HL-60/S4 (cell line): ENCODE measurements at regions not wholly inside any gene's neighbourhood (a gene's known extent, or its start where the extent isn't known, plus 50 kb on each side); places are given as distances from the start of the nearest gene placed in this dataset.

Experiments used
- in situ Hi-C: fragments of 300-500 bp; cut with MboI; formaldehyde crosslinking; loops from 2 replicates; pipeline ENCODE4 v1.14.3; 2022; ENCODE audit warnings: low sequenced_read_pairs

DNA sequence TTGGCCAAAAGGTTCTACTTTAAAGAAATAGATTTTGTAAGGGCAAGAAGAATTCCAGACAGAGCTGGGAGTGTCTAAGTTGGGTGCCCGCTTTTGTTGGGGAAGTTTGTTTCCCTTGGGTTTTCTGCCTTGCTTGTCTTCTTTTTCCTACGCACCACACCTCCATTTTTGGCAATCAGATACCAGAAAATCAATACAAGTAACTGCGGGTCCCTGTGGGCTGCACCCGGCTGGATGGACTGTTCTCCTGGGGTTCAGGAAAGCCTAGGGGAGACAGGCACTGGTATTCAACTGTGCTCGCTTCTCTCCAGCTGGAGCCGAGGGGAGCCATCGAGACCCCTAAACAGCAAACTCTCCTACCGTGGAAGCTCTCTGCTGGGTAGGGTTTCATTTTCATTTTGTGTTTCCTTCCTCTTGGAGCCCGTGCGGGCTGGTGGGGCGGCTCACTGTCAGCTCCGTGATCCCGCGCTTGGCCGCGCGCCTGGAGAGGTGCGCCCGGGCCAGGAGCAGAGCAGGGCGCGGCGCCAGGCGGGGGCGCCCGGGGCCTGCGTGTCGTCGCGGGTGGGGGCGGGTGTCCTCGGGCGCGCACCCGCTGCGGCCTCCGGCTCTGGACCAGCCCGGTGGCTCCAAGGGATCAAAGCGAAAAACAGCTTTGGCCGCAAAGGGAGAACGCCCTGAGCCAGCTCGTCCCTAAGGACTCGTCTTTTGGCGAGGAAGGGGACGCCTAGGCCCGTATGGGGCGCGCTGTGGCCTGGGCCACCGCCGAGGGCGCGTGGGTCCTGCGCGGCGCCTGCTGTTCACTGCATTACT, 347.2 kb downstream of the ZNF536 start:
- in situ Hi-C loops = no loop called here

DNA sequence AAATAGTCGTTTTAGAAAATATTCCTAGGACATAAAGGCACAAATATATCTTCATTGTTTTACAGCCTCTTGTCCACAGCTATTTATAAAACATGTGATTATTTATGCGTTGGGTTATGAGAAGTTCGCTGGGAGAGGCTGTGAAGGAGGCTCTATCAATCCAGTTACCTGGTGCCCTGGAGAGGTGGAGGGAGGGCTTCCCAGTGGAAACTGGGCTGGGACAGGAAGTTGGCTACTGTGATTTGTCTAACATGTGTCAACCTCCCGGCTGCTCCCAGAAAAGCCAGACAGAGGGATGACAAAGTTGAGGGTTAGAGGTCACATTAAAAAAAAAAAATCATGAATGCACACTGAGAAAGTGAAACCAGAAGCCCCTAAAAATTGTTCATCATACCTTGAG, 346.5 kb downstream of the ZNF536 start:
- in situ Hi-C loops = no loop called here

GRCh38 chr19:30718014-30718413, 345.8 kb downstream of the ZNF536 start:
- in situ Hi-C loops = no loop called here

- in situ Hi-C loops = no loop called here
Measured at GRCh38 chr19:30717381-30717780, 345.2 kb downstream of the ZNF536 start.

GRCh38 chr19:30712431-30713337, 340.5 kb downstream of the ZNF536 start:
- in situ Hi-C loops = no loop called here

DNA sequence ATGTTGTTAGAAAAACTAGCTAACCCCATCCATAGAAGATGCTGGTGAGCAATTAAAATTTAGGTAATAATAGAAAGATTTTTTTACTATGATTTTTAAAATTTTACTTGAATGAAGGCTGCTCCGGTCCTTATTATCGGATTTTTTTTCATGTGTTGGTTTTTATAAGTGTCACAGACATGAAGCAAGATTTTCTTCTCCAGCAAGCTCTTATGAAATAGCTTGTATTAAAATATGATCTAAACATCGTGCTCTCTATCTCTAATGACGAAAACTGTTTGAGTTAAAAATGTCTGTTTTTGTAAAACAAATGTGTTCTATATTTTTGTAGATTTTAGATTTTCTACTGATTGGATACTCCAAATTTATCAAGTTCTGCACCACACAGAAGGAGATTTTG, 339.6 kb downstream of the ZNF536 start:
- in situ Hi-C loops = no loop called here

DNA sequence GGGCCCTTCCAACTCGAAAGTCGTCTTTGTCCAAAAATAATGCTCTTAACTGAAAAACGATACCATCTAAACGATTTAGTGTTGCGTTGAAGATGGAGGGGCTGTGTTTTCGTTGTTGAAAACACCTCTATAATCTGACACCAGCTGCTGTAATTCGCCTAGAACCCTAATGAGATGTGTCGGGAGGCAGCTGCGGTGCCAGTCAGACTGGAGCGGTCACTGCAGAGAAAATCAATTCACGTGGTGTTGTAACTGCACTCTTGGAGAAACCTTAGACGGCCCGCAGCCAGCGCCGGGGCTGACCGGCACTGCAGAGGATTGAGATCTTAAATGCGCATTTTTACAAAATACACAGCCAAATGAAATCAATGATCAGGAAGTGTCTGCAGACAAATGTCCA, 339.1 kb downstream of the ZNF536 start:
- in situ Hi-C loops = no loop called here

GRCh38 chr19:30710721-30711120, 338.5 kb downstream of the ZNF536 start:
- in situ Hi-C loops = no loop called here

DNA sequence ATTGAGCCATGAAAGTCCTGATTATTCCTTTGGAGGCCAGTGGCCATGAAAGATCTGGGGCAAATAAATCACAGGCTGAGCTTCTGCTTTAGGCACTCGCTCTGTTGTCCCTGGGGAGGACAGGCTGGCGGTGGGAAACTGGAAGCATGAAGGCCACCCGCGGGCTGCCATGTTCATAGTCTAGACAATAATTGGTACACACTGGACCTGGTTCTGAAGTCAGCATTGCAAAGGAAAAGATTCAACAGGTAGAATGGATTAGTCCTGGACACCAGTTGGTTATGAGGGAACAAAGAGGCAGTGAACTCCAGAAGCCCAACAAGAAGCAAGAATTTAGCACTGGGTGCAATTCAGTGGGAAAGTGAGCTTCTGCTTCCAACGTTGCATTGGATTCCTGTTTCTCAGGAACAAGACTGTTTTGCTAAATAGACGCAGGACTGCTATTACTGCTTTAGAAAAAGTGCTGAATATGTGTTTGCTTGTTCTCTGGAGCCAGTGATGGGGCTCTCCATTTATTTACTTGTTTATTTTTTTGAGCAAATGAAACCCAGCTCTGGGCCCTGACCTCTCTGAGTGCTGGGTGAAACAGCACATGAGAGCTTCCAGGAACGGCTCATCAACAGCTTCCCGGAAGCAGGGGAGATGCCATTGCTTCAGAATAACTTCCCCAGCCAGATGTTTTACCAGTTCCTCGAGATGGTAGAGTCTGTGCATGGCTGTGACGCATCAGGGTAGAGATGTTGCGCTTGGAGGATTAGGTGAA, 336.4 kb downstream of the ZNF536 start:
- in situ Hi-C loops = no loop called here

GRCh38 chr19:30704771-30705330, 332.7 kb downstream of the ZNF536 start:
- in situ Hi-C loops = no loop called here

- in situ Hi-C loops = no loop called here
Measured at GRCh38 chr19:30703645-30704044, 331.5 kb downstream of the ZNF536 start.

DNA sequence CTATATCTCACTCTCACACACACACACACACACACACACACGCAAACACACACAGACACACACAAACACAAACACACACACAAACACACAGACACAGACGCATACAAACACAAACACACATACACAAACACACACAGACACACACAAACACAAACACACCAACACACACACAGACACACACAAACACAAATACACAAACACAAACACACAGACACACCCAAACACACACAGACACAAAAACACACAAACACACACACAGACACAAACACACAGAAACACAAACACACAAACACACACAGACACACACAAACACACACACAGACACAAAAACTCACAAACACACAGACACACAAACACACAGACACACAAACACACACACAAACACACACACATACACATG, 329.0 kb downstream of the ZNF536 start:
- in situ Hi-C loops = no loop called here

DNA sequence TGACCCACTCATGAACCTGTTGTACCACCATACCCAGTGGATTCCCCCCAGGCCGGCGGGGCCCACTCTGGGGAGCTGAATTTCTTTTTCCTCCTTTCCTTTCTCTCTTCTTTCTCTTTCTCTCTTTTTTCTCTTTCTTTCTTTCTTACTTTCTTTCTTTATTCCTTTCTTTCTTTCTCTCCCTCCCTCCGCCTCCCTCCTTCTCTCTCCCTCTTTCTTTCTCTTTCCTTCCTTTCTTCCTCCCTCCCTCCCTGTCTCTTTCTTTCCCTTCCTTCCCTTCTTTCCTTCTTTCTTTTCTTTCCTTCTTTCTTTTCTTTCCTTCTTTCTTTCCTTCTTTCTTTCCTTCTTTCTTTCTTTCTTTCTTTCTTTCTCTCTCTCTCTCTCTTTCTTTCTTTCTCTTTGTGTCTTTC, 327.7 kb downstream of the ZNF536 start:
- in situ Hi-C loops = loop anchor here (25.0 kb wide), 1 partner anchor 1862 kb away; no protein-coding TSS in a partner anchor

- in situ Hi-C loops = loop anchor here (25.0 kb wide), 1 partner anchor 1866 kb away; no protein-coding TSS in a partner anchor
Measured at GRCh38 chr19:30696514-30696913, 324.3 kb downstream of the ZNF536 start.

DNA sequence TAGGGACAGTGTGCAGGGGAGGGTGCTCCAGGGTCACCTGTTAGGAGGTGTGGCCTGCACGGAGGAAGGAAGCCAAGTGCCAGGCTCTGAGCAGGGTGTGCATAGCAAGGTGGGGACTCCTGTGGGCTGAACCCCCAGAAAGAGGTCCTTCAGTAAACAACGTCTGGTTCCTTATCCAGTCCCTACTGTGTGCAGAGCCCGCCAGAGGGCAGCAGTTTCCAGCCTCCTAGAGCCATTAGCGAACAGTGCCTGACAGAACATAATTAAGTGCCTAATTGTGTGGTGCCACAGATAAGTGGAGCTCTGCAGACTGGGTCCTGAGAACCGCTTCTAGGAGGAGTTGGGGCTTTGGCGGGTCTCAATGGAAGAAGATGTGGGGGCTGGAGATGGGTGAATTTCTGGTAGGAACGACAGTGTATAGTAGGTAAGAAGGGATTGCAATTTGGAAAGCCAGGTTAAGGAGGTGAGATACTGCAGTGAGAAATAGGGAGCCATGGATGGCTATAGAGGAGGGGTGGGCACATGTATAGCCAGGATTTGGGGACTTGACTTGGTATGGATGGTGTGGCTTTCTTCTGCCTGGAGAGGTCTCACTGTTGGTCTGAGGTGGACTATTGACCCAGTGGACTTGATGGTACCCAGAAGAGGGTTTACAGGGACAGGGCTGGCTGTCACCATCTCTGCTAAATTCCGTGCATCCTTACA, 323.1 kb downstream of the ZNF536 start:
- in situ Hi-C loops = loop anchor here (25.0 kb wide), 1 partner anchor 1867 kb away; no protein-coding TSS in a partner anchor

DNA sequence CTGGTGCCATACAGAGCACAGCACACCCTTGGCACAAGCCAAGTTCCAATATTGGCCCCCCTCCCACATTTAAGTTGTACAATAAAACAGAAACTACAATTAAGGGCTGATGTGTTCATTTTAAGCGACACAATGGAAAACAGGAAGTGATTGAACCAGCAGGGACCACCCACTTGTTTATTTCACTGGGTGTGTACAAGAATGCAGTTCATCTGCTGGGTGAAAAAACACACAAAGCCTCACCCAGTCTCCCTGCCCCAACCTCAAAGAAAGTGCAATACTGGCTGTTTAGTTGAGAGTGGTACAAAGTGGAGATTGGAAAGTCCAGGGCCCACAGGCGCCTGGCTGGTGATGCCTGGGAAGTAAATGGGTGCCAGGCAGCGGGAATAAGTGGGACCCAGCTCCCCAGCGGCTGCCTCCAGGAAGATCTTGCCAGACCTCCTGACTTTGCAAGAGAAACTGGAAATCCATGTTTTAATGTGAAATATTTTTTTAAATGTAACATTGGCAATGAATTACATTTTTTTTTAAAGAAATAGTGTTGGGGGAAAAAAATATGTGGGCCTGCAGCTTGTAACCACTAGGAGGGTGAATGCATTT, 322.1 kb downstream of the ZNF536 start:
- in situ Hi-C loops = loop anchor here (25.0 kb wide), 1 partner anchor 1868 kb away; no protein-coding TSS in a partner anchor

GRCh38 chr19:30692879-30693503, 320.8 kb downstream of the ZNF536 start:
- in situ Hi-C loops = loop anchor here (25.0 kb wide), 1 partner anchor 1869 kb away; no protein-coding TSS in a partner anchor

GRCh38 chr19:30692181-30692811, 320.1 kb downstream of the ZNF536 start:
- in situ Hi-C loops = loop anchor here (25.0 kb wide), 1 partner anchor 1870 kb away; no protein-coding TSS in a partner anchor
